HUES6 (cell line): ENCODE measurements at regions not wholly inside any gene's neighbourhood (a gene's known extent, or its start where the extent isn't known, plus 50 kb on each side); places are given as distances from the start of the nearest gene placed in this dataset.

Source experiments
- H3K27ac ChIP-seq: 2 replicates; pipeline ENCODE4 v1.7.0; 2013; ENCODE audit warnings: low read depth, mild to moderate bottlenecking, low read length, inconsistent platforms
- H3K27me3 ChIP-seq: 2 replicates; pipeline ENCODE4 v1.6.1; 2013; ENCODE audit warnings: low read length; ENCODE audit not compliant: control insufficient read depth, insufficient read depth
- H3K36me3 ChIP-seq: 2 replicates; pipeline ENCODE4 v1.6.1; 2013; ENCODE audit warnings: low read length; ENCODE audit not compliant: control insufficient read depth, insufficient read depth
- H3K4me1 ChIP-seq: 2 replicates; pipeline ENCODE4 v1.6.1; 2013; ENCODE audit warnings: low read length; ENCODE audit not compliant: control insufficient read depth, insufficient read depth
- H3K4me3 ChIP-seq: 2 replicates; pipeline ENCODE4 v1.5.1; 2013; ENCODE audit warnings: low read depth, low read length
- H3K9ac ChIP-seq: one replicate; pipeline ENCODE4 v1.6.1; 2013; ENCODE audit warnings: mild to moderate bottlenecking, low read length
- H3K9me3 ChIP-seq: 2 replicates; pipeline ENCODE4 v1.6.1; 2013; ENCODE audit warnings: low read depth, low read length; ENCODE audit not compliant: control insufficient read depth, insufficient read depth

DNA sequence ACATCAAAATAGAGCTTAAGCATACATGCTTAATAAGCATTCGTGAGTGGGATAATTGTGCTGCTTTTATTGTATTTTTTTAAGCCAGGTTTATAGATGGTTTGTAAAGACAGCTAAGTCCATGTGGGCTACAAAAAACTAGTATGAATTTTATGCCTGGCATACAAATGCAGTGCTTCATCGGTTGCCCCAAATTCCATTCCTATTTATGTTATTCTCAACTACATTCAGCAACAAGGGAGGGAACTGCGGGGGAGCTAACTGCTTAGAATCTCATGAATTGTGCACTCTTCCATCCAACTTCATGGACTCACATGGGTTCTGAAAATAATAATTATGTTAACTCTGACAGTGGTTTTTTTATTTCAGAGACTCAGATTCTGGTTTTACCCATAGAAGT lies 199.2 kb downstream of the FAM170A start:
- H3K4me3 ChIP-seq: no peak overlapping the region

DNA sequence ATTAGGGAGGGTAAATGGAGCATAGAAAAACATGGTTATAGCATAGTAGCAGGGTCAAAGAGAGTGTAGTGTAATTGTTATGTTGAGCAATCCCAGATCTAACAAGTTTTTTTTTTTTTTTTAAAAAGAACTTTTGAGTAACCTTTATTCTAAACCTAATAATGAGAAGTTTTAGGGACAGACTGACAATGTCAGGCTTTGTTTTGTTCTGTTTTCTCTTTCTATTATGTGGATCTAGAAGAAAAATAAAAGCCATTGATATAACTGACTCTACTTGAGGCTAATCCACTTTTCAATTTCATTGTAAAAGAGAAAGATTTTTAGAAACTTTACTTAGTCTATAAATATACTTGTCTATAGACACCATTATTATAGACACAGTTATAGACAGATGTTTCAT lies 200.0 kb downstream of the FAM170A start:
- Histone ChIP-seq H3K9ac (no peak overlapping the region), H3K9me3 (no peaks in the 10 kb centered on the region), H3K27me3 (no peaks in the 10 kb centered on the region), H3K4me3 (no peak overlapping the region), H3K4me1 (no peaks in the 10 kb centered on the region), H3K27ac (no peak overlapping the region), H3K36me3 (no peaks in the 10 kb centered on the region)

More for the DNA sequence above, 199.2 kb downstream of the FAM170A start:
- Histone ChIP-seq H3K9ac (no peak overlapping the region), H3K27ac (no peak overlapping the region), H3K27me3 (no peaks in the 10 kb centered on the region), H3K36me3 (no peaks in the 10 kb centered on the region), H3K9me3 (no peaks in the 10 kb centered on the region), H3K4me1 (no peaks in the 10 kb centered on the region)

DNA sequence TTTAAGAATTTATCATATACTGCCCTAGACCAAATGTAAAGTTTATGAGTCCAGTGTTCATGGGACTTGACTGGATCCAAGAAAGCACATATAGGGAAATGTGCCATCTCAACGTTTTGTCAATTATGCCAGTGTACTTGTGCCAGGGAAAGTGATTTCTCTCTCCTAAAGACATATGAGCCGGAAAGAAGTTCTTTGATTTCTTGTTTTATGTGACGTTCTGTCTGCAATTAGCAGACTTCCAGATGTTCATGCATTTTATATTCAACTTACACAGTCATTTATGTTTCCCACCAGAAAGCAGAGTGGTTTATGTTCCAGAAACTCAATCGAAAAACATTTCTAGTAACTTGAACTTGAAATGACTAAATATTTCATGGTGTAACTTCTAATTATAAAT lies 203.8 kb downstream of the FAM170A start:
- H3K36me3 ChIP-seq: no peaks in the 10 kb centered on the region
- H3K4me3 ChIP-seq: no peak overlapping the region
- H3K27me3 ChIP-seq: no peaks in the 10 kb centered on the region
- no peaks in the 10 kb centered on the region for H3K9me3 ChIP-seq
- no peak overlapping the region for H3K27ac ChIP-seq
- H3K9ac ChIP-seq: no peak overlapping the region
- H3K4me1 ChIP-seq: no peaks in the 10 kb centered on the region

DNA sequence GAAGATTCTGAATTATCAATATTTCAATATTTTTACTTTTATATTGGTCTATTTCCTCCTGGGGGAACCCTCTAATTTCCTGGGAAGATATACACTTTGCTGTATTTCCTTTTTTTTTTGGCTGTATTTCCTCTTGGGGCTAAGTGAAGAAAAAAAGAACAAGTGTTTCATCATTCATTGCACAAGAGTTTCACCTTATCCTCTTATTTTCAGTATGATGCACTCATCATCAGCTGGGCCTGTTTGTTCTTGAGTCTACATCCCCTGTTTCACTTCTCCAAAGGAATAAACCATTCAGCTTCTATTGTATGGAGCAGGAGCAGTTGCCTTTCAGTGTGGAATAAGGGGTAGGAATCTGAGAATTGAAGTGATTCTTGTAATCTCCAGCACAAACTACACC lies 210.8 kb downstream of the FAM170A start:
- Histone ChIP-seq H3K4me3 (no peak overlapping the region), H3K4me1 (no peaks in the 10 kb centered on the region), H3K9ac (no peak overlapping the region), H3K36me3 (no peaks in the 10 kb centered on the region), H3K27me3 (no peaks in the 10 kb centered on the region), H3K27ac (no peak overlapping the region), H3K9me3 (no peaks in the 10 kb centered on the region)

DNA sequence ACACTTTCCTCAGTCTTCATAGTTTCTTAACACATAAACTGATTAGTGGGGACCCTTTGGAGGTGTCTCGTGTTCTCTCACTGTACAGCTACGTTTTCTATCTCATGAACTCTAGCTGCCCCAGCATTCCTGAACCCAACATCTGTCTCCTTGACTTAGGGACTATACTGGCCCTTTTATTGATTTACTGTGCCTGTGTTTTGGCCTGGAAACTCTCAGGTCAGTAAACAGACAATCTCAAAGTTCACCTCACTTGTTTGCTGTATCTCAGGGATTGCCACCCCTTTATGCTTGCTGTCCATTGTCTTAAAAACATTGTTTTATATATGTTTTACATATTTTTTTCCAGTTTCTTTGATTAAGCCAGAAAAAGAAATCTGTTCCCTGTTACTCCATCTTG lies 222.8 kb downstream of the FAM170A start:
- no peaks in the 10 kb centered on the region for H3K27me3 ChIP-seq
- no peaks in the 10 kb centered on the region for H3K4me1 ChIP-seq
- H3K9me3 ChIP-seq: no peaks in the 10 kb centered on the region
- no peak overlapping the region for H3K27ac ChIP-seq
- no peaks in the 10 kb centered on the region for H3K36me3 ChIP-seq
- no peak overlapping the region for H3K9ac ChIP-seq
- H3K4me3 ChIP-seq: no peak overlapping the region

DNA sequence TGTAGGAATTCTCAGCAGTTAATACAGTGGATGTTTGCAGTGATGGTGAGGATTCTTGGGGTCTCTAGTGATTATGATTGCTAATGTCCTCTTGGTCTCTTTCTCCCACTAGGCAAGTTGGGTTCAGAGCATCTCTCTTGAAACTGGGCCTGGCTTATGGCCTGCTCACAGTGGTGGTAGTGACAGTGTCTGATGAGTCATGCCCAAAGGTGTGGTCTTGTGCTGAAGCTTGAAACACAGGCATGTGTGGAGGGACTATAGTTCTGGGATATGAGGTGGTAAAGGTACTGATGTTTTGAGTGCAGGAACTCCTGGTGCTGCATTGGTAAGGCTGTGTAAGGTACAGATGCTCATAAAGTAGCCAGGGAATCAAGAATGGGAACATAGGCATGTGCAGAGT lies 231.1 kb downstream of the FAM170A start:
- Histone ChIP-seq H3K9me3 (no peaks in the 10 kb centered on the region), H3K27me3 (no peaks in the 10 kb centered on the region), H3K4me3 (no peak overlapping the region), H3K4me1 (no peaks in the 10 kb centered on the region), H3K9ac (no peak overlapping the region), H3K36me3 (no peaks in the 10 kb centered on the region), H3K27ac (no peak overlapping the region)

DNA sequence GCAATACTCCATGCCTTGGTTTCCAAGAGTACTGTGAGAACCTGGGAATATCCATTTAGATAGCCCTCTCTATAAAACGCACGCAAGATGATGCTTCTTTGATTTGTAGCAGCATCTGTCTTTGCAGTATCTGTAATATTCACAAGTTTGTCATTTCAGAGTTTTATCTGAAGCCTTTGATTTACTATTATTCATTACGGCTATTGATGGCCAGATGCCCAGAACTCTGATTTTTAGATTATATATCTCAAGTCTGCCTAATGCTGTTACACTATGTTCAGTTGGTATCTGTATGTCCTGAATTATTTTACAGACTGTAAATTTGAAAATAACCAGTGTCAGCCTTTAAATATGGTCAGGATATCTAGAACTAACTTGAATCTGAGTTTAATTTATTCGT lies 233.3 kb downstream of the FAM170A start:
- no peak overlapping the region for H3K9ac ChIP-seq
- H3K36me3 ChIP-seq: no peaks in the 10 kb centered on the region
- no peaks in the 10 kb centered on the region for H3K4me1 ChIP-seq
- H3K9me3 ChIP-seq: no peaks in the 10 kb centered on the region
- no peak overlapping the region for H3K27ac ChIP-seq
- no peak overlapping the region for H3K4me3 ChIP-seq
- H3K27me3 ChIP-seq: no peaks in the 10 kb centered on the region

DNA sequence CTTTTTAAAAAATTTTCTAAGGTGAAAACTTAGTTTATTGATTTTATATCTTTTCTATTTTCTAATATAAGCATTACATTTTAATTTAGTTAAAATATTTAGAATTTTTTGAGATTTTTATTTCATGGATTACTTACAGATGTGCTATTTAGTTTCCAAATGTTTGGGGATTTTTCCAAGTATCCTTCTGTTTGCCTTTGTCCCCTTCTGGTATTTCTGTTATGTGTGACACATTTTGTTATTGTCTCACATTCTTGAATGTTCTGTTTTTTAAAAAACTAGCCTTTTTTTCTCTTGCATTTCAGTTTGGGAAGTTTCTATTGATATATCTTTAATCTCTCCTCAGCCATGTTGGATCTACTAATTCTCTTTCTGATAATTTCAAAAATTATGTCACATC lies 234.9 kb downstream of the FAM170A start:
- Histone ChIP-seq H3K9me3 (no peaks in the 10 kb centered on the region), H3K36me3 (no peaks in the 10 kb centered on the region), H3K4me1 (no peaks in the 10 kb centered on the region), H3K27me3 (no peaks in the 10 kb centered on the region), H3K9ac (no peak overlapping the region), H3K4me3 (no peak overlapping the region), H3K27ac (no peak overlapping the region)

DNA sequence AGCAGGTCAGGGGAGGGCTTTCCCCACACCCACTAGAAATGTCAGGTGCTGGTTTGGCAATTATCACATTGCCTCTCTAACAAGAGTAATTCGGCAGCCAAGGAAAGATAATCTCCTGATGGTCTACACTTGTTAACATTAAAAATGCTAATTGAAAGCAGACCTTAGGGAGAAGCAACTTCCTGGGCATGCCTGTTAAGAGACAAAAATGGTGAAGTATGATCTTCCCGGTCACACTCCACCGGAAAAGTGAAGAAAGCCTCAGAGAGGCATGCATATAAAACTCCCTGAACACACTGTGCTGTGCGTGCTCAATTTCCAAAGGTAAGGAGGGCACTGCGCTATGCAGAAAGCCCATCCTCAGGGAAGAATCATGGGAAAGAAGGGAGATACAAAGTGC lies 244.3 kb downstream of the FAM170A start:
- no peaks in the 10 kb centered on the region for H3K27me3 ChIP-seq
- H3K27ac ChIP-seq: no peak overlapping the region
- no peaks in the 10 kb centered on the region for H3K9me3 ChIP-seq
- no peak overlapping the region for H3K9ac ChIP-seq
- H3K4me1 ChIP-seq: no peaks in the 10 kb centered on the region
- no peak overlapping the region for H3K4me3 ChIP-seq
- no peaks in the 10 kb centered on the region for H3K36me3 ChIP-seq

DNA sequence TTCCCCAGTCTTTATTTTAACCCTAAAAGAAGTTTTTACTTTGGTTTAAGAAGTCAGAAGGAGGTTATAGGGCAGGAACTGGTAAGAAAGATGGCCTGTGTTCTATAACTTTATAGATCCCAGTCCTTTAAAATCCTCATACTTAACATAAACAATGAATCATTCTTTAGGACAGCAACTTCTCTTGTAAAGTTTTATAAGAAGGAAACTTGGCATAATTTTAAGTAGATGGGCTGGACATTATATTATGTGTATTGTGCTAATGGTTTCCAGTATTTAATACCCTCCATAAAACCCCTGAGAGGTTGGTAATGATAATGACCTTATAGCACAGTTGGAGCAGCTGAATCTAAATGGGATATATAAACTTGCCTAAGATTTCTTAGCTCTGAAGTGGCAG lies 247.2 kb downstream of the FAM170A start:
- no peak overlapping the region for H3K4me3 ChIP-seq
- H3K4me1 ChIP-seq: 0 out of 2 replicates have a peak, but pooled peaks cover 3% of the 10 kb centered on the region
- H3K27me3 ChIP-seq: no peaks in the 10 kb centered on the region
- no peaks in the 10 kb centered on the region for H3K36me3 ChIP-seq
- H3K9ac ChIP-seq: no peak overlapping the region
- H3K27ac ChIP-seq: no peak overlapping the region
- no peaks in the 10 kb centered on the region for H3K9me3 ChIP-seq

DNA sequence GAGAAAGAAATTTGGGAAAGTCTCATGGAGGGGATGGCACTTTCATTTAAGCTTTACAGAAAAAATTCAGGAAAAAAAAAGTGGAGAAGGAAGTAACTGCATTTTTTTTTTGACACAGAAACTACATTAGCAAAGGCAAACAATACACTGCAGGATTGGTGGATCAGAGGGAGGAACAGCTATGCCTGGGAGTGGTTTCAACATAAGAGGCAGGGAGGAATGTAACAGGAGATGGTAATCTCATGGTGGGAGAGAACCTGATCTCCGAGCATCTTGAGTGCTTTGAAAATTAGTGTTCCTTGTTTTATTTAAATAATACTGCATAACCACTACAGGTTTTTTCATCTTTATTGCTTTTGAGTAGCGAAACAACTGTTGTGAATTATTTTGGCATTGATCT lies 249.4 kb downstream of the FAM170A start:
- Histone ChIP-seq H3K27me3 (no peaks in the 10 kb centered on the region), H3K4me1 (0 out of 2 replicates have a peak, but pooled peaks cover 3% of the 10 kb centered on the region), H3K27ac (no peak overlapping the region), H3K9me3 (no peaks in the 10 kb centered on the region), H3K36me3 (no peaks in the 10 kb centered on the region), H3K9ac (no peak overlapping the region), H3K4me3 (no peak overlapping the region)

DNA sequence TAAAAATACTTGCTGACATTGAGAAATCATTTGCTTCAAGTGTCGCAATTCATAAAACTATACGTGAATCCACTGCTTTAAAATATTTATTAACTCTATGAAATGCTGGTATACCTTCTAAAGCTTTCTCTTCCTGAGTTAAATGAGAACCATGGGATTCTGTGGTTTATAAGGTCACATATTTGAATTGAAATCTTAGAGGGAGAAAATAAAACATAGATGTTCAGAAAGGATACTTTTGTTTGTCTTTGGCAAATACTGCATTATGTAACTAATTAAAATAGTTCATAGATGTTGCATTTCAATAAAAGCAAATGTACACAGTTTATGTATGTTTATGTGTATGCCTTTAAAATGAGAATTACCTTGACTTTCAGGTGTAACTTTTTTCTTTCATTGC lies 250.1 kb downstream of the FAM170A start:
- Histone ChIP-seq H3K9me3 (no peaks in the 10 kb centered on the region), H3K4me3 (no peak overlapping the region), H3K27ac (no peak overlapping the region), H3K27me3 (no peaks in the 10 kb centered on the region), H3K4me1 (0 out of 2 replicates have a peak, but pooled peaks cover 3% of the 10 kb centered on the region), H3K9ac (no peak overlapping the region), H3K36me3 (no peaks in the 10 kb centered on the region)
